PFSK-1 (cell line): ENCODE measurements at regions not wholly inside any gene's neighbourhood (a gene's known extent, or its start where the extent isn't known, plus 50 kb on each side); places are given as distances from the start of the nearest gene placed in this dataset.

Source experiments
- POLR2AphosphoS5 ChIP-seq: IDR thresholded peaks from 2 replicates; pipeline ENCODE4 v1.6.1; 2012; ENCODE audit warnings: low read depth, mild to moderate bottlenecking, control low read depth, low read length, moderate library complexity
- SIN3A ChIP-seq: IDR thresholded peaks from 2 replicates; pipeline ENCODE4 v1.6.1; 2012; ENCODE audit warnings: mild to moderate bottlenecking, low read length, moderate library complexity, borderline replicate concordance; ENCODE audit not compliant: insufficient read depth
- TAF1 ChIP-seq: IDR thresholded peaks from 2 replicates; pipeline ENCODE4 v1.6.1; 2012; ENCODE audit warnings: low read length, control low read depth, borderline replicate concordance; ENCODE audit not compliant: insufficient read depth
- TF ChIP-seq, protein P1 (sequence below), 2 experiments: IDR thresholded peaks; 2 replicates each; pipeline versions ENCODE4 v1.6.1 to v1.8.0; 2011 to 2012; ENCODE audit warnings: low read depth in 2 of 2, low read length in 2 of 2, control low read depth in 1 of 2, inconsistent platforms in 1 of 2, mild to moderate bottlenecking in 1 of 2, moderate library complexity in 1 of 2; ENCODE audit not compliant: insufficient read depth in 1 of 2

DNA sequence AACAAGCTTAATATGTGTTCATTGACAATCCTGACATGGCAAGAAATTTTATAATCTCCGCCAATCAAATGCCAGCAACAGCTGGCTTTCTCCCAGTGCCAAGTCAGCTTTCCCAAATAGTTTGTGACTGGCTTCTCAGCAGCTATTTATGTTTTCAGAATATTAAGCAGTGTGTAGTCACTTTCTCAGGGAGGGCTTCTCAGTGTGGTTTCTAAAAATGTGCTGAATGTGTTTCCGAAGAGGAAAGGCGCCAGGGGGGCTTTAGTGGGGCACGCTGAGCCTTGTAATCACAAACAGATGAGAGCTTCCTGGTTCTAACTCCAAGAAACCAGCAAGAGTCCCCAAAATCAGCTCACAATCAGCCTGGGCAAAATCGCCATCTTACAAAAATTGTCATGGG is 258.7 kb upstream of the CPEB2 start:
- no peak for TF ChIP-seq POLR2AphosphoS5
- no peak for TF ChIP-seq TAF1
- TF ChIP-seq, protein P1, sequence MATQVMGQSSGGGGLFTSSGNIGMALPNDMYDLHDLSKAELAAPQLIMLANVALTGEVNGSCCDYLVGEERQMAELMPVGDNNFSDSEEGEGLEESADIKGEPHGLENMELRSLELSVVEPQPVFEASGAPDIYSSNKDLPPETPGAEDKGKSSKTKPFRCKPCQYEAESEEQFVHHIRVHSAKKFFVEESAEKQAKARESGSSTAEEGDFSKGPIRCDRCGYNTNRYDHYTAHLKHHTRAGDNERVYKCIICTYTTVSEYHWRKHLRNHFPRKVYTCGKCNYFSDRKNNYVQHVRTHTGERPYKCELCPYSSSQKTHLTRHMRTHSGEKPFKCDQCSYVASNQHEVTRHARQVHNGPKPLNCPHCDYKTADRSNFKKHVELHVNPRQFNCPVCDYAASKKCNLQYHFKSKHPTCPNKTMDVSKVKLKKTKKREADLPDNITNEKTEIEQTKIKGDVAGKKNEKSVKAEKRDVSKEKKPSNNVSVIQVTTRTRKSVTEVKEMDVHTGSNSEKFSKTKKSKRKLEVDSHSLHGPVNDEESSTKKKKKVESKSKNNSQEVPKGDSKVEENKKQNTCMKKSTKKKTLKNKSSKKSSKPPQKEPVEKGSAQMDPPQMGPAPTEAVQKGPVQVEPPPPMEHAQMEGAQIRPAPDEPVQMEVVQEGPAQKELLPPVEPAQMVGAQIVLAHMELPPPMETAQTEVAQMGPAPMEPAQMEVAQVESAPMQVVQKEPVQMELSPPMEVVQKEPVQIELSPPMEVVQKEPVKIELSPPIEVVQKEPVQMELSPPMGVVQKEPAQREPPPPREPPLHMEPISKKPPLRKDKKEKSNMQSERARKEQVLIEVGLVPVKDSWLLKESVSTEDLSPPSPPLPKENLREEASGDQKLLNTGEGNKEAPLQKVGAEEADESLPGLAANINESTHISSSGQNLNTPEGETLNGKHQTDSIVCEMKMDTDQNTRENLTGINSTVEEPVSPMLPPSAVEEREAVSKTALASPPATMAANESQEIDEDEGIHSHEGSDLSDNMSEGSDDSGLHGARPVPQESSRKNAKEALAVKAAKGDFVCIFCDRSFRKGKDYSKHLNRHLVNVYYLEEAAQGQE (IDR thresholded peaks at IDR 0.05; ENCODE audit: insufficient read depth in 1 of 2, low read depth in 2 of 2, low read length in 2 of 2): no peak
- no peak for TF ChIP-seq SIN3A
